Transverse colon (tissue), 4 donors: ENCODE measurements at regions not wholly inside any gene's neighbourhood (a gene's known extent, or its start where the extent isn't known, plus 50 kb on each side); places are given as distances from the start of the nearest gene placed in this dataset.

Source experiments
- DNase-seq: peaks from one replicate; pipeline ENCODE4 v3.0.0-alpha.2; 2019
- H3K27ac ChIP-seq, 4 donors: fragments of 200-600 bp; sonication (generic); 2 replicates each; pipeline ENCODE4 v1.5.1; 2016 to 2018; ENCODE audit warnings: inconsistent platforms in 4 of 4
- H3K27me3 ChIP-seq: fragments of 200-600 bp; sonication (generic); 2 replicates; pipeline ENCODE4 v1.5.1; 2017; ENCODE audit warnings: inconsistent platforms
- H3K36me3 ChIP-seq, 4 donors: fragments of 200-600 bp; sonication (generic); 2 replicates each; pipeline ENCODE4 v1.5.1; 2017 to 2019; ENCODE audit warnings: inconsistent platforms in 4 of 4
- H3K4me1 ChIP-seq, 4 donors: fragments of 200-600 bp; sonication (generic); 2 replicates each; pipeline ENCODE4 v1.5.1; 2017 to 2020; ENCODE audit warnings: inconsistent platforms in 4 of 4
- H3K4me3 ChIP-seq, 4 donors: fragments of 200-600 bp; sonication (generic); 1 replicate in 1 of 4; 2 replicates in 3 of 4; pipeline versions ENCODE4 v1.5.1 to v1.6.1; 2017 to 2019; ENCODE audit warnings: inconsistent platforms in 4 of 4
- H3K9me3 ChIP-seq, 2 donors: fragments of 200-600 bp; sonication (generic); 2 replicates each; pipeline ENCODE4 v1.5.1; 2017 to 2019; ENCODE audit warnings: inconsistent platforms in 2 of 2
- EP300 ChIP-seq: sonication (generic); formaldehyde crosslinking; IDR thresholded peaks from one replicate; pipeline ENCODE4 v1.6.1; 2017; ENCODE audit warnings: antibody characterized with exemption, low read depth
- POLR2A ChIP-seq: fragments of 450-650 bp; IDR thresholded peaks from one replicate; pipeline ENCODE4 v1.6.1; 2016; ENCODE audit warnings: antibody characterized with exemption, mild to moderate bottlenecking, moderate library complexity
- POLR2AphosphoS5 ChIP-seq, 3 donors: sonication (generic); formaldehyde crosslinking; IDR thresholded peaks; one replicate each; pipeline ENCODE4 v1.6.1; 2016; ENCODE audit warnings: antibody characterized with exemption in 3 of 3
- WGBS, 2 donors: methylation state at CpG; one replicate each; pipeline ENCODE4 v1.1.5; 2018; ENCODE audit warnings: low coverage in 1 of 2; 5-methylcytosine and 5-hydroxymethylcytosine counted together
- in situ Hi-C, 4 donors: fragments of 200-750 bp; cut with MboI; loops; one replicate each; pipeline versions ENCODE4 v1.15.0 to v1.15.1; 2017; ENCODE audit warnings: low sequenced_read_pairs in 3 of 4, low pct_ligation_motif_present in 1 of 4, low pct_unique_long_range_greater_than_20kb in 1 of 4
- intact Hi-C: fragments of 100-400 bp; cut with DNase I; formaldehyde crosslinking; loops from one replicate; pipeline ENCODE4 v1.15.1; 2023; ENCODE audit warnings: low total_unique reads
- TF ChIP-seq, protein P1 (sequence below), 5 experiments: fragments of 200-600 bp in 3 of 5; fragments of 450-650 bp in 2 of 5; sonication (generic) in 3 of 5; IDR thresholded peaks; 1 replicate in 2 of 5; 2 replicates in 3 of 5; pipeline ENCODE4 v1.5.1; 2016 to 2017; ENCODE audit warnings: antibody characterized with exemption in 5 of 5, inconsistent platforms in 3 of 5, mild to moderate bottlenecking in 2 of 5, moderate library complexity in 1 of 5

DNA sequence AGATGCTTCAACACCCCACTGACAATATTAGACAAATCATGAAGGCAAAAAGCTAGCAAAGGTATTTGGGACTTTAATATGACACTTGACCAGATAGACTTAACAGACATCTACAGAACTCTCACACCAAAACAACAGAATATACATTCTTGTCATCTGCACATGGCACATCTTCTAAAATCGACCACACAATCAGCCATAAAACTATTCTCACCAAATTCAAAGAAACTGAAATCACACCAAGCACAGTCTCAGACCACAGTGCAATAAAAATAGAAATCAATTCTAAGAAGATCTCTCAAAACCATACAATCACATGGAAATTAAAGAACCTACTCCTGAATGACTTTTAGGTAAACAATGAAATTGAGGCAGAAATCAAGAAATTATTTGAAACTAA, 340.8 kb downstream of the PPP1R2C start:
- no peaks in the 10 kb centered on the region for H3K36me3 ChIP-seq
- no peak overlapping the region for H3K27ac ChIP-seq
- no peak overlapping the region for H3K4me3 ChIP-seq
- no peaks in the 10 kb centered on the region for H3K4me1 ChIP-seq
- intact Hi-C loops, result no loop called here
- no peak for TF ChIP-seq POLR2A
- no peak for TF ChIP-seq EP300
- no peak for TF ChIP-seq POLR2AphosphoS5 (IDR thresholded peaks at IDR 0.05)
- TF ChIP-seq, protein P1, sequence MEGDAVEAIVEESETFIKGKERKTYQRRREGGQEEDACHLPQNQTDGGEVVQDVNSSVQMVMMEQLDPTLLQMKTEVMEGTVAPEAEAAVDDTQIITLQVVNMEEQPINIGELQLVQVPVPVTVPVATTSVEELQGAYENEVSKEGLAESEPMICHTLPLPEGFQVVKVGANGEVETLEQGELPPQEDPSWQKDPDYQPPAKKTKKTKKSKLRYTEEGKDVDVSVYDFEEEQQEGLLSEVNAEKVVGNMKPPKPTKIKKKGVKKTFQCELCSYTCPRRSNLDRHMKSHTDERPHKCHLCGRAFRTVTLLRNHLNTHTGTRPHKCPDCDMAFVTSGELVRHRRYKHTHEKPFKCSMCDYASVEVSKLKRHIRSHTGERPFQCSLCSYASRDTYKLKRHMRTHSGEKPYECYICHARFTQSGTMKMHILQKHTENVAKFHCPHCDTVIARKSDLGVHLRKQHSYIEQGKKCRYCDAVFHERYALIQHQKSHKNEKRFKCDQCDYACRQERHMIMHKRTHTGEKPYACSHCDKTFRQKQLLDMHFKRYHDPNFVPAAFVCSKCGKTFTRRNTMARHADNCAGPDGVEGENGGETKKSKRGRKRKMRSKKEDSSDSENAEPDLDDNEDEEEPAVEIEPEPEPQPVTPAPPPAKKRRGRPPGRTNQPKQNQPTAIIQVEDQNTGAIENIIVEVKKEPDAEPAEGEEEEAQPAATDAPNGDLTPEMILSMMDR (IDR thresholded peaks at IDR 0.05), result no peak
- no peaks in the 10 kb centered on the region for H3K9me3 ChIP-seq
- 28% methylated on average over 1 of the region's 1 CpG; no CpG with 5 or more reads in 1 of the 2 donors for WGBS, 2 donors
- in situ Hi-C loops, result no loop called here
- no peaks in the 10 kb centered on the region for H3K27me3 ChIP-seq
- no peak for DNase-seq

DNA sequence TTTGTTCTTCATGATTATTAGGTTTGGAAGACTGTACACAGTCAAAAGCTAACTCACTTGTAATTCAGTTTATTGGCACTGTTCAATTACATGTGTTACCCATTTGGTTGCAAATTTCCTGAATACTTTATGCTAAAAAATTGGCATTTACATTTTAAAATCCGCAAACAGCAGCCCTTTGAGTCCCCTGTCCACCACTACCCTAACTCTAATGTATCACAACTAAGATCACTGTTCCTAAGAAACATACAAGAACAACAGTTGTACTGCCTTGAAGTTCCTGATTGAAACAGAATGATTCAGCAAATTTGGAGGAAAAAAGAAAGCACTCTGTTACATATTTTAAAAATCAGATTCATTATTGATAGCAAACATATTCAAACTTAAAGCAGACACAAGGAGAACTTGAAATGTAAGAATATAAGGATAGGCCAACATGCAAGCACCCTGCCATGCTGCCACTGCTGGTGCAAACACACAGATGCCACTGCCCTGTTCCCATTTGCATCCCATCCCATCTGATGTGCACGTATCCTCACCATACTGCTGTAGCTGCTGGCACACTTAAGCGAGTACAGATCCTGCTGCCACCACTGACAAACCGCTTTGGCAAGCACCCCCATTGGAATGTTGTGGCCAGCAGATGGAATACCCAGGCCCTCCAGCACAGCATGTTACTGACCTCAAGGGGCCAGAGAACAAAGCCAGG, 343.4 kb downstream of the PPP1R2C start:
- no peak for DNase-seq

DNA sequence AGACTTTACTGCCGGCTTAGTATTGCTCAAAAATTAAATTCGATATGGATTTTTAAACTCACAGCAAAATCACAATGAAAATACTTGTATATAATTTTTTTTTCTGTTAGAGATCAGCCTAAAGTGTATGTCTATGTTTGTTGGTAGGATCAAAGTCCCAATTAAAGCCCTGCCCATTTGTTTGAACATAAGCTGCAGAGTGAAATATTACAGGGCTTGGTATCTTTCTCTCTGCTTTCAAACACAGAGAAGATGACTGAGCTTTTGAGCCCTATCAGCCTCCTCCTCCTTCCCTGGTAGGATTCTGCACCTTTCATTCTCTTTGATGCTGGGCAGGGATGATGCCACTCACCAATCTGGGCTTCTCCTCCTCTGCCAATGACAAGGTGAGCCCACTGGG, 345.4 kb downstream of the PPP1R2C start:
- intact Hi-C loops (no loop called here), in situ Hi-C loops (no loop called here)
- no peaks in the 10 kb centered on the region for H3K36me3 ChIP-seq
- H3K27me3 ChIP-seq, result no peaks in the 10 kb centered on the region
- no peak for DNase-seq
- WGBS, 2 donors, result 70 to 75% methylated on average over 2 of the region's 2 CpGs
- TF ChIP-seq EP300 (no peak), POLR2AphosphoS5 (IDR thresholded peaks at IDR 0.05) (no peak), POLR2A (no peak)
- TF ChIP-seq, protein P1 (IDR thresholded peaks at IDR 0.05), result no peak
- no peaks in the 10 kb centered on the region for H3K9me3 ChIP-seq
- H3K27ac ChIP-seq, result no peak overlapping the region
- no peak overlapping the region for H3K4me3 ChIP-seq
- H3K4me1 ChIP-seq, result no peaks in the 10 kb centered on the region

More for the DNA sequence above, 343.4 kb downstream of the PPP1R2C start:
- Histone ChIP-seq H3K4me3 (no peak overlapping the region), H3K27me3 (no peaks in the 10 kb centered on the region), H3K27ac (no peak overlapping the region), H3K9me3 (no peaks in the 10 kb centered on the region), H3K4me1 (no peaks in the 10 kb centered on the region), H3K36me3 (no peaks in the 10 kb centered on the region)
- WGBS, 2 donors, result 96% methylated on average over 4 of the region's 4 CpGs; no CpG with 5 or more reads in 1 of the 2 donors
- in situ Hi-C loops, result no loop called here
- intact Hi-C loops, result no loop called here
- TF ChIP-seq, protein P1 (IDR thresholded peaks at IDR 0.05), result no peak
- no peak for TF ChIP-seq POLR2A
- TF ChIP-seq POLR2AphosphoS5 (IDR thresholded peaks at IDR 0.05), result no peak
- TF ChIP-seq EP300, result no peak

DNA sequence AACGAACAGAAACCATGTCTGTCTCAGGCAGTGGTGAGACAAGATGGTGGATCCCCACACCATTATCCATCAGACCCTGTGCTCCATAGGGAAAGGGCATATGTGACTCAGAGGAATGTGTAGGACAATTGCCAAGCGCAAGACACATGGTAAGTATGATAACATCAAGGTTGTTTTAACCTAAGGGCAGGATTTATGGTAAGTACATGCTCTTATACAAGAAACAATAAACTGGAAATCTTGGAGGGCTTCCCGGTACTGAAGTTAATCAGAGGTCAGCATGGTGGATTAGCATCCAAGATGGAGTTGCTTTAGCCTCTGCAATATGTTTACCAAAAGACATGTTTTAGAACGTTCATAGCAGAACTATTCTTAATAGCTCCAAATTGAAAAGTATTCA, 355.0 kb downstream of the PPP1R2C start:
- in situ Hi-C loops, result no loop called here
- WGBS, 2 donors, result 71 to 78% methylated on average over 2 to 4 of the region's 4 CpGs
- no peaks in the 10 kb centered on the region for H3K9me3 ChIP-seq
- no peaks in the 10 kb centered on the region for H3K27me3 ChIP-seq
- no peaks in the 10 kb centered on the region for H3K4me1 ChIP-seq
- TF ChIP-seq POLR2A (no peak), EP300 (no peak), POLR2AphosphoS5 (IDR thresholded peaks at IDR 0.05) (no peak)
- TF ChIP-seq, protein P1 (IDR thresholded peaks at IDR 0.05), result no peak
- intact Hi-C loops, result no loop called here
- DNase-seq, result no peak
- no peak overlapping the region for H3K4me3 ChIP-seq
- H3K36me3 ChIP-seq, result no peaks in the 10 kb centered on the region
- H3K27ac ChIP-seq, result no peak overlapping the region
